ENCODE measurements at regions not wholly inside any gene's neighbourhood (a gene's known extent, or its start where the extent isn't known, plus 50 kb on each side); places are given as distances from the start of the nearest gene placed in this dataset.
A peak's percentile ranks its signal among the peaks of the same experiment; 100 is the strongest.
"Not testable (repeated sequence)": the region's sequence is repeated elsewhere in the genome, so short reads cannot be mapped to it uniquely, and the experiment has no call there.

GRCh38 chr6:97459535-97459934, 176.5 kb upstream of the MMS22L start:
- DNase-seq, result no peak

DNA sequence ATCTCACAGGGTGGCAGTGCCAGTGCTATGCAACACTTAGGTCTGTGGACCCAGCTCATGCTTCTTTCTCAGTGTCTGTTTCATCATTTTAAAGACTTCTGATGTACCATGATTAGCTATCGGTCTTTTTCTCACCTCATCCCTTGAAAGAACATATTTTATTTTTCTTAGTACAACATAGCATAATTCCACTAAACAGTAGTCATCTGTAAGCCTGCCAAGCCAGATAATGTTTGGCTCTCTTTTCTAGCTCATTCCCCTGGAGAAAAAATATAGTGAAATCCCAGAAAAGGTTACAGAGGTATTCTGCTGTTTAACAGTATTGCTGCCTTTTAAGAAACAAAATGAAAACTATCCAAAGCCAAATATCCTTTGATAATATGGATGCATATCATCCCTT, 177.0 kb upstream of the MMS22L start:
- DNase-seq, result no peak

GRCh38 chr6:97460394-97461080, 177.5 kb upstream of the MMS22L start:
- peak in 1 of 2 experiments; percentile 2 for DNase-seq

DNA sequence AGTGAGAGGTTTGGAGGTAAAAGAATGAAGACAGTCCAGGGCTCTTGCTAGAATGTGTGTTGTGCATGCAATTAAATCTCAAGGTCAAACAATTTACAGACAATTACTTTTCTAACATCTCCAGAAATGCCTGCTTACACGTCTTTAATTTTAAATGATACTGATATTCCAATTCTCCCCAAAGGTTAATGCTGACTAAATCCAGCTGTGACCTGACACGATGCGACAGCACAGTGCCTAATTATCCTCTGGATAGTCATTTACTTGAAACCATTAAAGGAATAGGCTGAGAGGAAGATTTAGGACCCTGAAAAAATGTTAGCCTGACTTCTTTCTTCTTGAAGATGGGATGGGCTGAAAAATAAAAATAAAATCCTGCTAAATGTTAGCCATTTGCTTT, 178.2 kb upstream of the MMS22L start:
- no peak for DNase-seq

DNA sequence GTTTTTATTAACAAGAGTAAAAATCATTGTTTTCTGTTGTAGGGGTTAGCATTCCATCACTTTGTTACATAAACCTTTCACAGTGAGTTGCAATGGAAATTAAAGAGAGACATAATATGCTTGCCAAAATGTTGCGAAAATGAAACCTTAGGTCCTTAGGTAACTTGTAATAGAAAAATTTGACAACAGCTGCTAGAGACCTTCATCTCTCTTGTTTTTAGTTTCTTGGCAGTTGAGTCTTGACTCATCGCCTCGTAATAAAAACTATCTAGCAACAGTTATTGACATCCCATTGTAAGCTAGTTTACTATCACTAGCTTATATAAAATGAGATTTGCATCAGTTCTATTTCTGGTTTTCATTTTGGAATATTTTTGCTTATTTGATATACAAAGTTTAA, 179.0 kb upstream of the MMS22L start:
- DNase-seq, result no peak

- no peak for DNase-seq
Observed at GRCh38 chr6:97462938-97463598, 180.1 kb upstream of the MMS22L start.

GRCh38 chr6:97465877-97466561, 183.0 kb upstream of the MMS22L start:
- no peak for DNase-seq

GRCh38 chr6:97468981-97469380, 186.0 kb upstream of the MMS22L start:
- DNase-seq, result no peak

GRCh38 chr6:97469451-97469850, 186.4 kb upstream of the MMS22L start:
- DNase-seq, result no peak

- no peak for DNase-seq
Observed at GRCh38 chr6:97470322-97470721, 187.3 kb upstream of the MMS22L start.

- DNase-seq, result no peak
Observed at GRCh38 chr6:97473979-97474378, 191.0 kb upstream of the MMS22L start.

- DNase-seq, result peak; percentile 79 to 80
Observed at GRCh38 chr6:97497713-97498331, 214.8 kb upstream of the MMS22L start.

GRCh38 chr6:97501853-97502252, 218.8 kb upstream of the MMS22L start:
- no peak for DNase-seq

GRCh38 chr6:97508646-97509045, 225.6 kb upstream of the MMS22L start:
- no peak for DNase-seq

GRCh38 chr6:97513260-97513659, 230.2 kb upstream of the MMS22L start:
- DNase-seq, result not testable (repeated sequence)

GRCh38 chr6:97524811-97525210, 241.8 kb upstream of the MMS22L start:
- no peak for DNase-seq

DNA sequence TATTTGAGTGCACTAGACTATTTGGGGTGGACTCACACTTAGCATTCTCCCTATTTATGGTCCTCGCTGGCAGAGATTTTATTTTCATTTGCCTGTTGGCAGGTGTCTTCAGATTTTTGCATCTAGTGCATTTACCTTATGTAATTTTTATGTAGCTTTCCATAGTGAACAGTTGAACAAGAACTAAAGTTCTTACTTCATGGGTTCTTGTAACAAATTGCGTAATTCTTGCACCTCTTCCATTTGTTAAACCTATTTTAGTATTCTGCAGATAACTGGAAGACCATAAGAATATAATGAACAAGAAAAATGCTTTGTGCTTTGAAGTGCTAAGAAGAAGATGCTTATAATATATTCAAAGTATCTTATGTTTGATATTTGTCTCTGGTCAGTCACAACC, 252.8 kb upstream of the MMS22L start:
- DNase-seq, result no peak

DNA sequence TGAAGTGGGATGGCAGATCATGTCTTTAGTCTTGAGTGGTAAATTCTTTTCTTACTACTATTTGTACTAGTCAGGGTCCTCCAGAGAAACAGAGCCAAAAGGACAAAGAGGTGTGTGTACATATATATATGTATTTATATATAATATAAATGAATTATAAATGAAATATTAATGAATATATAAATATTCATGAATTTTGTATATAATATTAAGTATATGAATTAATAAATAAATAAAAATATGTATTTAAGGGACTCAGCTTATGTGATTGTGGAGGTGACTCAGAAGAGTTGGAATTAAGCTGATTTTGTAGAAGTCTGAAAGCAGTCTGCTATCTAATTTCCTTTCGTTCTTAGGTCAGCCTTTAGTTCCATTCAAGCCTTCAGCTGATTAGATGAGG, 265.3 kb upstream of the MMS22L start:
- no peak for DNase-seq

DNA sequence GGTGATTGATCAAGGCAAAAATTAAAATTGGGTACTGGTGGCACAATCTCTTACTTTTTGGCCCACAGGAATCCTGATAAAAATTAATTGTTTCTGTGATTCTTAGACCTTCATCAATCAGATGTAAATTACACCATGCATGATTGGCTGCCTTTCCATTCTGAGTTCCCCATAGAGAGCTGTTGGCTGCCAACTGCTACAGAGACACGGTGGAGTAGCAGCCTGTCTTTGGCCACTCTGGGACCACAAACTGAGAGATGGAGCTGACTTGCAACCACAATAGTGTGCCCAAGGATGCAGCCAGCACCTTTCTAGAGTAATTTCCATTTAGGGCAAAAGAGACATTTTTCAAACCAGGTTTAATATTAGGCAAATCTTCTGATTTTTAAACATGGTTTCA, 274.3 kb upstream of the MMS22L start:
- no peak for DNase-seq

- DNase-seq, result no peak
Observed at GRCh38 chr6:97563529-97563928, 280.5 kb upstream of the MMS22L start.

DNA sequence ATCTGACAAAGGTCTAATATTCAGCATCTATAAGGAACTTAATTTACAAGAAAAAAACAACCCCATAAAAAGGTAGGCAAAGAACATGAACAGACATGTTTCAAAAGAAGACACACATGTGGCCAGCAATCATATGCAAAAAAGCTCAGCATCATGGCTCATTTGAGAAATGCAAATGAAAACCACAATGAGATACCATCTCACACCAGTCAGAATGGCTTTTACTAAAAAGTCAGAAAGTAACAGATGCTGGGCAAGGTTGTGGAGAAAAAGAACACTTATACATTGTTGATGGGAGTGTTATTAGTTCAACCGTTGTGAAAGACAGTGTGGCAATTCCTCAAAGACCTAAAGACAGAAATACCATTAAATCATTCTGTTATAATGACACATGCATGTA, 289.9 kb upstream of the MMS22L start:
- DNase-seq, result no peak

DNA sequence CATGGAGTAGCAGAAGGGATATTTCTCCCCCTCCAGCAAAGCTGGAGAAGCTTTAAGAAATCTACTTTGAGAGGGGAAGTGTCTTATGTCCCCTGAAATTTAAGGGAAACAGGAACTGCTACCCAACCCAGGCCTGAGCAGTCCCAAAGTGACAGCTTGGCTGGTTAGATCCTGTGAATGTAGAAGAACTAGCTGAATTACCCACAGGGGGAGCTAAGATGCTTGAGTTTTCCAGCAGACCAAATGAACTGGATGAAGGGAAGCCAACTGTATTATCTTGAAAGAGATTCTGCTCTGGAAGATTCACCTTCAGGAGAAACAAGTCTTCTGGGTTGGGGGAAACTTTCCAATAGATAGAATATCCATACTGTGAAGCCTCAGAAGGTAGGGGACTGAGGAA, 303.3 kb upstream of the MMS22L start:
- DNase-seq, result no peak

DNA sequence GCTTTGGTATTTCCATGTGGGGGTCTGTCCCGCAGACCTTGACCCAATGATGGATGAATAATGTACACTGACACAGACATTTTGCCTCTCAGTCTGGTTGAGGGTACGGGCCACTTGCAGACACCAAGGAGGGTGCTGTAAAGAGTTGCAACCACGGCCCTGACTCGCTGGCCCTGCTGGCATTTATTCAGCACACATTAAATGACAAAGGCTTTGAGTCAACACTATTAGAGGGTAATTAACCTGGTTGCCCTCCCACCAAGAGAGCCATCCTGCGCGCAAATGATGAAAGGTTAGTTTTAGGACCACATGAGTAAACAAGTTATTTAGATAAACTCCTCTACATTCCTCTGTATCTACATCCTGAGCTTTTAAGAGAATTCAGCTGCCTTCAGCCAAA, 308.9 kb upstream of the MMS22L start:
- no peak for DNase-seq

- no peak for DNase-seq
Observed at GRCh38 chr6:97594844-97595243, 311.8 kb upstream of the MMS22L start.

Measured in AML-193 (cell line).